Transverse colon (tissue), 4 donors: ENCODE measurements at regions not wholly inside any gene's neighbourhood (a gene's known extent, or its start where the extent isn't known, plus 50 kb on each side); places are given as distances from the start of the nearest gene placed in this dataset.
"Not testable (repeated sequence)": the region's sequence is repeated elsewhere in the genome, so short reads cannot be mapped to it uniquely, and the experiment has no call there.

Source experiments
- DNase-seq: peaks from one replicate; pipeline ENCODE4 v3.0.0-alpha.2; 2019
- H3K27ac ChIP-seq, 4 donors: fragments of 200-600 bp; sonication (generic); 2 replicates each; pipeline ENCODE4 v1.5.1; 2016 to 2018; ENCODE audit warnings: inconsistent platforms in 4 of 4
- H3K27me3 ChIP-seq: fragments of 200-600 bp; sonication (generic); 2 replicates; pipeline ENCODE4 v1.5.1; 2017; ENCODE audit warnings: inconsistent platforms
- H3K36me3 ChIP-seq, 4 donors: fragments of 200-600 bp; sonication (generic); 2 replicates each; pipeline ENCODE4 v1.5.1; 2017 to 2019; ENCODE audit warnings: inconsistent platforms in 4 of 4
- H3K4me1 ChIP-seq, 4 donors: fragments of 200-600 bp; sonication (generic); 2 replicates each; pipeline ENCODE4 v1.5.1; 2017 to 2020; ENCODE audit warnings: inconsistent platforms in 4 of 4
- H3K4me3 ChIP-seq, 4 donors: fragments of 200-600 bp; sonication (generic); 1 replicate in 1 of 4; 2 replicates in 3 of 4; pipeline versions ENCODE4 v1.5.1 to v1.6.1; 2017 to 2019; ENCODE audit warnings: inconsistent platforms in 4 of 4
- H3K9me3 ChIP-seq, 2 donors: fragments of 200-600 bp; sonication (generic); 2 replicates each; pipeline ENCODE4 v1.5.1; 2017 to 2019; ENCODE audit warnings: inconsistent platforms in 2 of 2
- CTCF ChIP-seq, 5 experiments: fragments of 200-600 bp in 3 of 5; fragments of 450-650 bp in 2 of 5; sonication (generic) in 3 of 5; IDR thresholded peaks; 1 replicate in 2 of 5; 2 replicates in 3 of 5; pipeline ENCODE4 v1.5.1; 2016 to 2017; ENCODE audit warnings: antibody characterized with exemption in 5 of 5, inconsistent platforms in 3 of 5, mild to moderate bottlenecking in 2 of 5, moderate library complexity in 1 of 5
- EP300 ChIP-seq: sonication (generic); formaldehyde crosslinking; IDR thresholded peaks from one replicate; pipeline ENCODE4 v1.6.1; 2017; ENCODE audit warnings: antibody characterized with exemption, low read depth
- POLR2A ChIP-seq: fragments of 450-650 bp; IDR thresholded peaks from one replicate; pipeline ENCODE4 v1.6.1; 2016; ENCODE audit warnings: antibody characterized with exemption, mild to moderate bottlenecking, moderate library complexity
- POLR2AphosphoS5 ChIP-seq, 3 donors: sonication (generic); formaldehyde crosslinking; IDR thresholded peaks; one replicate each; pipeline ENCODE4 v1.6.1; 2016; ENCODE audit warnings: antibody characterized with exemption in 3 of 3
- WGBS, 2 donors: methylation state at CpG; one replicate each; pipeline ENCODE4 v1.1.5; 2018; ENCODE audit warnings: low coverage in 1 of 2; 5-methylcytosine and 5-hydroxymethylcytosine counted together
- in situ Hi-C, 4 donors: fragments of 200-750 bp; cut with MboI; loops; one replicate each; pipeline versions ENCODE4 v1.15.0 to v1.15.1; 2017; ENCODE audit warnings: low sequenced_read_pairs in 3 of 4, low pct_ligation_motif_present in 1 of 4, low pct_unique_long_range_greater_than_20kb in 1 of 4
- intact Hi-C: fragments of 100-400 bp; cut with DNase I; formaldehyde crosslinking; loops from one replicate; pipeline ENCODE4 v1.15.1; 2023; ENCODE audit warnings: low total_unique reads

GRCh38 chrX:155819966-155820491 lies 61.1 kb upstream of the VAMP7 start:
- intact Hi-C loops = no loop called here
- WGBS, 2 donors = 63% methylated on average over 3 of the region's 3 CpGs; no CpG with 5 or more reads in 1 of the 2 donors
- in situ Hi-C loops = loop anchor here in 1 of 4 donors (10.0 kb wide), 1 partner anchor 725 kb away; no protein-coding TSS in a partner anchor

GRCh38 chrX:155819525-155819924 lies 61.6 kb upstream of the VAMP7 start:
- Histone ChIP-seq H3K4me3 (no peak overlapping the region), H3K9me3 (peaks cover 0 to 9% of the 10 kb centered on the region in 2 donors), H3K27ac (no peak overlapping the region), H3K4me1 (no peaks in the 10 kb centered on the region), H3K36me3 (no peaks in the 10 kb centered on the region), H3K27me3 (no peaks in the 10 kb centered on the region)
- intact Hi-C loops (no loop called here), in situ Hi-C loops (no loop called here)
- no peak for DNase-seq
- TF ChIP-seq POLR2AphosphoS5 (IDR thresholded peaks at IDR 0.05) (no peak), CTCF (IDR thresholded peaks at IDR 0.05) (no peak), EP300 (no peak), POLR2A (no peak)

More at GRCh38 chrX:155819966-155820491, 61.1 kb upstream of the VAMP7 start:
- no peaks in the 10 kb centered on the region for H3K27me3 ChIP-seq
- H3K27ac ChIP-seq = no peak overlapping the region
- H3K36me3 ChIP-seq = no peaks in the 10 kb centered on the region
- H3K4me1 ChIP-seq = no peaks in the 10 kb centered on the region
- TF ChIP-seq EP300 (no peak), CTCF (IDR thresholded peaks at IDR 0.05) (peak; percentile 48 to 61 (median 52)), POLR2A (no peak), POLR2AphosphoS5 (IDR thresholded peaks at IDR 0.05) (no peak)
- peak; percentile 65 for DNase-seq
- H3K9me3 ChIP-seq = peaks cover 0 to 9% of the 10 kb centered on the region in 2 donors
- no peak overlapping the region for H3K4me3 ChIP-seq

DNA sequence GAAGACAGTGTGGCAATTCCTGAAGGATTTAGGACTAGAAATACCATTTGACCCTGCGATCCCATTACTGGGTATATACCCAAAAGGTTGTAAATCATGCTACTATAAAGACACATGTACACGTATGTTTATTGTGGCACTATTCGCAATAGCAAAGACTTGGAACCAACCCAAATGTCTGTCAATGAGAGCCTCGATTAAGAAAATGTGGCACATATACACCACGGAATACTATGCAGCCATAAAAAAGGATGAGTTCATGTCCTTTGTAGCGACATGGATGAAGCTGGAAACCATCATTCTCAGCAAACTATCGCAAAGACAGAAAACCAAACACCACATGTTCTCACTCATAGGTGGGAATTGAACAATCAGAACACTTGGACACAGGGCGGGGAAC lies 66.8 kb upstream of the VAMP7 start:
- WGBS, 2 donors = 87 to 90% methylated on average over 7 to 8 of the region's 8 CpGs
- H3K9me3 ChIP-seq, H3K4me3 ChIP-seq, H3K27ac ChIP-seq, H3K27me3 ChIP-seq, DNase-seq, intact Hi-C loops, H3K4me1 ChIP-seq, in situ Hi-C loops, H3K36me3 ChIP-seq: not testable (repeated sequence)

DNA sequence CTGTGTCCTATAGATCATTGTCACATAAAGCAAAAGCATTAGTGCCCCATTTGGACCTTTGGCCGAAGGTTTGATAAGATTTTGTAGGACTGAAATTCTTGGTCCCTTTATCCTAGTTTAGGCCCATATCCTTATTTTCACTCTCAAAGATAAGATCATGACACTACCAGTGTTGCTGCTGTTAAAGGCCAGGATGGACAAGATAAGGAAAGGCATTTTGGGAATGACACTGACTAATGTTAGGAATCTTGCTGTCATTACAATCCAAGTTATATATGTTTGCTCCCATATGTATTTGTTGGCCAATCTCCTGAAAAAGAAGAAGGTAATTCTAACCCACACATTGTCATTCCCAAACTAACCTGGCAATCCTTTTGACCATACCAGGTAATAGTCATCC lies 101.3 kb upstream of the VAMP7 start:
- WGBS, 2 donors = 73 to 79% methylated on average over 1 of the region's 1 CpG
- H3K4me1 ChIP-seq = no peaks in the 10 kb centered on the region
- no peaks in the 10 kb centered on the region for H3K36me3 ChIP-seq
- intact Hi-C loops = no loop called here
- H3K9me3 ChIP-seq = no peaks in the 10 kb centered on the region
- TF ChIP-seq POLR2A (no peak), EP300 (no peak), POLR2AphosphoS5 (IDR thresholded peaks at IDR 0.05) (no peak), CTCF (IDR thresholded peaks at IDR 0.05) (no peak)
- in situ Hi-C loops = no loop called here
- H3K27me3 ChIP-seq = no peaks in the 10 kb centered on the region
- DNase-seq = no peak
- no peak overlapping the region for H3K27ac ChIP-seq
- H3K4me3 ChIP-seq = no peak overlapping the region
